SW 1271 (cell line): ENCODE measurements at regions not wholly inside any gene's neighbourhood (a gene's known extent, or its start where the extent isn't known, plus 50 kb on each side); places are given as distances from the start of the nearest gene placed in this dataset.

Experiments
- DNase-seq, 2 experiments: peaks; one replicate each; lab custom pipeline; 2025; lab: John Stamatoyannopoulos, UW

DNA sequence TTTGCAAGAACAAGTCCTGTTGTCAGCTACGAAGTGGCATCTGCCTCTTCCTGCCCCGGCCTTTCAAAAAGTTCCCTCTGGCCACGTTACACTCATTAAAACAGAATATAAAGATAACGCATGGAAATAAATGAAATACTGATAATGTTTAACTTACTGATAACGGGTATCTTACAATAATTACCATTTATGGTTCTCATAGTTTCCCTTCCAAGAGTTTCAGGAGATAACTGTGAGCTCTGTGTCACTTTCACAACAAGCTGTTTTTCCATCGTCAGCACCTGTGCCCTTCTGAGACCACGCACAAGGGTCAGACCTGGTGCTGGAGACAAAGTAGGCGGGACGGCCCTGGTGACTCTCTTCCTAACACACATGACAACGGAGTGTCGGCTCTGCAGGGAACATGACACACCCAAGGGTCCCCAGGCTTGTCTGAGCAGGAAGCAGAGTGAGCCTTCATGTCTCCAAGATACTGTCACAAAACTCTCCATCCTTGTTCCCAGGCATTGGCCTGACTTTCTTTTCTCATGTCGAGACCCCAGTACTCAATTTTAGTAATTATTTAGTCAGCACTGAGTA lies 86.2 kb upstream of the THBS2 start:
- DNase-seq, result no peak

DNA sequence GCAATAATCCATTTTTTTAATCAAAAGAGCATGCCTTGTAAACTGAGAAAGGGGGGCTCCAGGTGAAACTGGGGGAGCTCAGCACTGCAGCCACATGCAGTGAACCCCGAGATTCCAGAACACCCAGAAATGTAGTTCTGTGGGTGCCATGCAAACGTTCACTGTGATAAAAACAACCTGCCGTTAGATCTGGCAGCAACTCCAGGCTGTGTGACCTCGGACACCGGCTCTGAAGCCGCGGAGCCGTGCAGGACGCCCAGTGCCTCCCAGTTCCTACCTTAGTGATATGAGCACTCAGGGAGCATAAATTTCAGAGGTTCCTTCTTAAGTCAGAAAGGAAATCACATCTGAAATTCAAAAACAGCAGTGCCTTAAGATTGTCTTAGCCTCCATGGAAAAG lies 85.4 kb upstream of the THBS2 start:
- DNase-seq, result no peak

DNA sequence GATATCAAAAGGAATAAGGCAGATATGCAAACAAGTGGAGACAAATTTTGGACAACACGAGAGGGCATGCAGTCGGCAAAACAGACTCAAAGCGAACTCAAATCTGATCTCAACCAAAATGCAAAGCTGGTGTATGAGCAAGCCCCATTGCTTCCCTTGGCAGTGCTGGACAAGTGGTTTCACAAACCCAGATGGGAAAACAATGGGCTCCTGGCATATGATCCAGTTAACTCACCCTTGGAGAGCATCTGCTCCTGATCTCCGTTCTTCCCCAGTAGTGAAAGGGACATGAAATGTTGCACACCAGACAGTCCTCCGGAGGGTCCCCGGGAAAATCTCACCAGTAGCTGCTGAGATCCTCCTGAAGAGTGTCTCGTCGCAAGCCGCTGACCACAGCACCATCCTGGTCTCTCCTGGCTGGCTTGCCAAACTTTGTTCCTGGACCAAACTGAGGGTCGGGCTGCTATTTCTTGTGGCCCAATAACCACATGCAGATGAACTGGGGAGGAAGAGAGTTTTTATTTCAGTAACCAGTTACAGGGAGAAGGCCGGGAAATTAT lies 84.3 kb upstream of the THBS2 start:
- no peak for DNase-seq

DNA sequence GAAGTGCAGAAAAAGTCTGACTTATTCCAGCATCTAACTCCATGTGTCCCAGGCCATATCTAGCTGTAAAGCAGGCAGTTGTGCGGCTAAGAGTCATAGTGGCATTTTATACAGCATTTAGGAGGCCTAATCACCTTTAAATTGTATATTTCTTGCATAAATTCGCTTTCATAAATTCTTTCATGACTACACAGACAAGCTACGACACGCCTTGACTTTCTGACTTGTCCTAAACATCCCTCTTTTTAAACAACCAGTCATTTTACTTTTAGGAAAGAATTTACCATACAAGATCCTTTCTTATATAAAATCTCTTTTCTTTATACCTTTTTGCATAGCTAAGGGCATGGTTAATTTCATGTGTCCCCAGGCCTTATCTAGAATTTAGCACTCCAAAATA lies 81.7 kb upstream of the THBS2 start:
- no peak for DNase-seq

DNA sequence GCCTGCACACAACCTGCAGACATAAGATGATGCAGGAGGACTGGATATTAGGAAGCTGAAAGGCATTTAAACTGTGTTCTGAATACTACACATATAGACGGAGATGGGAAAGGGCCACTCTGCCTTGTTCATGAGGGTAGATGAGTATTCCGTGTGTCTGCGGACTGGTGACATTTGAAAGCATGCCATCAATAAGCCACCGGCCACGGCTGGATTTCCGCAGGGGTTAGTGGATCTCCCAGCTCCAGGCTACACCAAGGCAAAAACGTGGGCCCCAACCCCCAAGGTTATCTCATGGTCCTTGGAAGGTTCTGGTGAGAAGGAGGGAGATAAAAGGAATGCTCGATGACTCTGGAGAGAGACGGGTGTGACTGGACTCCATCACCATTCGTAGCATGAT lies 78.6 kb upstream of the THBS2 start:
- no peak for DNase-seq

DNA sequence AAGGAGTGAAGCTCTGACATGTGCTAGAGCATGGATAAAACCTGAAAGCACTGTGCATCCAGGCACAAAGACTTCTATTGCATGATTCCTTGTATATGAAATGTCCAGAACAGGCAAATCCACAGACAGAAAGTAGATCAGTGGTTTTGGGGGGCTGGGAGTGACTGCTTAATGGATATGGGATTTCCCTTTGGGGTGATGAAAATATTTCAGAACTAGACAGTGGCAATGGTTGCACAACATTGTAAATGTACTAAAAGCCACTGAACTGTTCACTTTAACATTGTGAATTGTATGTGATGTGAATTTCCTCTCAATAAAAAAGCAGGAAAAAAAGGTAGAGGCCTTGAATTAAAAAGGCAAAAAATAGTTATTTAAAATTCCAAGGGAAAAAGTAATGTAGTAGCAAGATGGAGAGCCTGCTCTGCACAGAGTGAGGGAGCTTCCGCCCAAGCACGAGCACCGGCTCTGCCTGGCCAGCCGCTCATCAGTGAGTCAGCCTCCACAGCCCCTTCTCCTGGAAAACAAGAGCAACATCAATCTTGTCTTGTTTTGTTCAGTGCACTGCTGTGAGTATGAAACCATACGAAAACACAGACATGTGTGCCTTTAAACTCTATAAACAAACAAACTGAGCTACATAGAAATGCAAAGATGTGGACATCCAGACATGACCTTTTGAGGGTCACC lies 74.6 kb upstream of the THBS2 start:
- no peak for DNase-seq

DNA sequence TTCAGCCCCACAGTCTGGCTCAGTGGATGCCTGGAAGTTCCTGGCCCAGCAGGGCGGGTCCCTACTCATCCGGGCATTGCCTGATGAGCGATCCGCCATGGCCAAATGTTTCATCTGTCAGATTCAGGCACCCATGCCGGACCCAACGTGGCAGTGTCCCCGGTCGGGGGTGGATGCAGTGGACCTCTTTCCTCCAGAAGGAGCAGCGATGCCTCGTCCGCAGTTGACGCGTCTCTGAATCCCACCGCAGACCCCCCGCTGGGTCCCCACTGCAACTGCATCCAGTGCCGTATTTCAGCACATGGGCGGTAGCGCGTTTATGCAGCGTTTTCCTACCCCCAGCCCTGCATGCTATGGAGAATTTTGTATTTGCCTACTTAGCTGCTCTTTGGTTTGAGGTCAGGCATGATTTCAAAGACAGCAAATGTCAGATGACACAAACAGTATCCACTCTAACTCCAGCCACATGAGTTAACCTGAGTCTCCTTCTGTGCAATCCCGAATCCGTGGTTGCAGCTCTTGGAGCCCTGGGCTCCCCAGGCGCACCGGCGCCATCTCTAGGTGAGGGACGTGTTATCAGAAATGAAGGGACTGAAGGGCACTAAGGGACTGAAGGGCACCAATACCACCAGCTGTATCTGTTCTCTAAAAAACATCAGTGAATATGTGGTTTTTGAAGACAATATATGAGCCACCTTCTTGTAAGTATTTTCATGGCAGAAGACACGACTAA lies 72.6 kb upstream of the THBS2 start:
- no peak for DNase-seq

DNA sequence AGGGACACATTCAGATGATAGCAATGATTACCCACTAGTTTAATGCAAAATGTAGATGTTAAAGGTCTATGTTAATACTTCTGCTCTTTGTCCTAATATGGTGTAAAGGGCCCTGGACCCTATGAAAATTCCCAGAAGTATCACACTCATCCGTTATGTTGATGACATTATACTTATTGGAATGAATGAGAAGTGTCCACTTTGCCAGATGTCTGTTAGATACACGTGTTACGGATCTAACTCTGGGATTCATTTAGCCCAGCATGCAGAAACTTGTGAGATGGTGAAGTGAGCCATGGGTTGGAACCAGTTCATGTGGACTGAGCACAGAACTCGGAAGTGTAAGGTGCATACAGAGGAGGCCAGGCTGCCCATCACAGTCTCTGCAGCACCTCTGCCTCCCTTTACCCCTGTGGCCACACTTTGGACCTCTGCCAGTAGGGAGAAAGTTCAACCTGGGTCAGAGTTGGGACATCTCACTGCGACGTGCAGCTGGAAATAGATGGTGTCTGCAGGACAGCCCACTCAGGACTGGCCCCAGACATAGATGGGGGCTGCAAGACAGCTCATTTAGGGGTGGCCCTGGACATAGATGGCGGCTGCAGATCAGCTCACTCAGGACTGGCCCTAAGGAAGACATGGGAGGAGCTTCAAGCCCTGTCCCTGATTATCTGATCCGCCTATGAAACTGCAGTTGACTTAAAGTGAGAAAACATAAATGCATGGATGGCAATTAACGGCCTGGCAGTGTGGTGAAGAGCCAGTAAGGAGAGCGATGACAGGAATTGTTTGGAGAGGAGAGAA lies 71.2 kb upstream of the THBS2 start:
- DNase-seq, result no peak

DNA sequence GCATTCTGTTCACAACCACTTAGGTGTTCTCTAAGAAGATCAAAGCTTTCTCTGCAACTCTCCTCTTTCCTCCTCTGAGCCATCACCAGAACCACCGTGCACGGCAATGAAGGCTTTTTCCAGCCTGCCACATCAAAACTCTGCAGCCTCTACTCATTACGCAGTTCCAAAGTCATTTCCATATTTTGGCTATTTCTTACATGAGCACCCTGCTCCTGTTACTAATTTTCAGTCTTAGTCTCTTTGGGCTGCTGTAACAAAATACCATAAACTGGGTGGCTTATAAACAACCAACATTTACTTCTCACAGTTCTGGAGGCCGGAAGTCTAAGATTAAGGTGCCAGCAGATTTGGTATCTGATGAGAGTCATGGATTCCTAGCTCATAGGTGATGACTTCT lies 70.4 kb upstream of the THBS2 start:
- DNase-seq, result no peak

DNA sequence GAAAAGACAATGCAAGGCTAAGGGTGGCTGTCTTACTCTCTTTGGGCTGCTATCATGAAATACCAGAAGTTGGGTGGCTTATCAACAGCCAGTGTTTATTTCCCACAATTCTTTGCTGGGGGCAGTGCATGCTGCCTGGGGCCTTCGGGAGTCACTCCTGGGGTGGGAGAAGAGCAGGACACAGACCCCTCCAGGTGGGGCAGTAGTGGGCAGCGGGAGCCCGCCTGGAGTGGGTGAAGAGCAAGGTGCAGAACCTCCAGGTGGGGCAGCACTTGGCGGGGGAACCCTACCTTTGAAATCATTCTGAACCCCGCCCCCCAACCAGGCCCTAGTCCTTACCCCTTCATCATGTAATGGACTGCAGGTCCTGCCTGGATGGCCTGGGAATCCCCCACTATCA lies 69.6 kb upstream of the THBS2 start:
- no peak for DNase-seq

DNA sequence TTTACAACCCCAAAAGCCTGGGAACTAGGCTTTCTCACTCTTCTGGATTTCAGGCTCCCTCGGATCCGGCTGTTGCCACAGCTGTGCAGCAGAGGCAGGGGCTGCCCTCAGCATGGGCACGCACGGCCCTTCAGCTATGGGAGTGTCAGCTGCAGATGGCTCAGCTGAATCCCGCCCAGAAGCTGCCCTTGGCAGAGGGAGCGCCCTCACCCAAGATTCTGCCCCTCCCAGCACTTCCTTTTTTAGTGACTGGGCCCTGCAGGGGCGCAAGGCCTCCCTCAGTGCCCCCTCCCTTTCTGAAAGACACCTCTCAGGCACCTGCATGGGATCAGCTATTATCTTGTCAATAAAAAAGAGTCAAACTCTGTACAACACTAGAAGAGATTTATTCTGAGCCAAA lies 67.9 kb upstream of the THBS2 start:
- no peak for DNase-seq

DNA sequence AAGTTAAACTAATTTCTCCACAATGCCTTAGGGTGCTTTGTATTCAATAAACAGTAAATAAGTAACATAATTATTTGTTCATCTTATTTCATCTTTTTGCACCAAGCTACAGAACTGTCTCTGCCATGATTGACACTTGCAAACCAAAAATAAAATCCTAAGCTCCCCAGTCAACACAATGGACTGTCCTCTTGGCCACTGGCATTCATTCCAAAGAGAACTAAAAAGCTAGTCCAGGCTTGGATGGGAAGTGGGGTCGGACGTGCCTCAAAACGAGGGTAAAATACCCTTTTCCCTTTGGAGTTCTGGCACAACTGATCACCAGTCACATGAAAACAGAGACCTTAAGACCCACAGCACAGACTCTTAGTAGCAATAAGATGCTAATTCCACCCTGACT lies 66.4 kb upstream of the THBS2 start:
- no peak for DNase-seq

DNA sequence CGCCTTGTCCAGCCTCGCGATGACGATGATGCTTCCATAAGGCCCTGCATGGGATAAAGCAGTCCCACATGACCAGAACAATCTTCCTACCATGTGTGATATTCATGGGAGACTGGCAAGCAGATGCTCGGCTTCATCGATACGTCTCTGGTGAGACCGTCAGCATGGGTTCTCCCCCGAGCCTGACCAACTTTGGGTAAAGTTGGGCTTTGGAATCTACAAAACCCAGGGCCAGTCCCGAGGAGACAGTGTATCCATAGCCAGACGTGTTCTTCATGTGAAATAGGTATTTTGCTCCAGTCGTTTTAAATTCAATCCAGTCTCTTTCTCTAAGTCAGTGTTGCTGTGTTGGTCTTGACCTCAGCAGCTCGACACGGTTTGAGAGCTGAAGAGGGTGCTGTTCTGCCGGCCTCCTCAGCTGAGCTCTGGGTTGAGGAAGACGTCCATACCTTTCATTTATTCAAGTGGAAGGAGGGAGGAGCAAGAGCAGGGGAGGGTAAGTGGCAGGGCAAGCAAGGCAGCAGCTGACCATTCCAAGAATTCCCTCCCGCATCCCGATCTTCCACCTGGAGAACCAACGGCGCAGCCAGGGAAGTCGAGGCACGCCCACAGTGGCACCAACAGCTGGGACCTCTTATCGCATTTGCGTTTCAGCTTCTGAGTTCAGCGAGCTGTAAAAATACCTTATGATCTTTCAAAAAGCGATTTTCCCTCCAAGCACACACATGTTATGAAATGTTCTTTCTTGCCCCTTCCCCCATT lies 64.0 kb upstream of the THBS2 start:
- DNase-seq, result no peak

DNA sequence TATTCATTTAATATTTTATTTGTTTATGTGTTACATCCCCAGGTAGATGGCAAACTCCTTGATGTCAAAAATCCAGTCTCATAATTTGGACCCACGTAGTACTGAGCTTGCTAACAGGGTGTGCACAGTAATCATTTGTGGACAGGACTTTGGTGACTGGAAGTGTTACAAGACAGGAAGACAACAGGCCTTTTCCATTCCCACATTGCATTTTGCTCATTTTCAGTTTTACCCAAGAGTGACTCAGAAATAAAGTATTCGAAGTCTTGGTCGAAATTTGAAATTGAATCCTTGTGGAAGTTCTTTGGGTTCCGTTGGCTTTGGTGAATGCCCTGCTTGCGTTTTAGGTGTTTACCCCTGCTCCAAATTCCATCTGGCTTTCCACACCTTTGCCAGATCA lies 63.0 kb upstream of the THBS2 start:
- no peak for DNase-seq

DNA sequence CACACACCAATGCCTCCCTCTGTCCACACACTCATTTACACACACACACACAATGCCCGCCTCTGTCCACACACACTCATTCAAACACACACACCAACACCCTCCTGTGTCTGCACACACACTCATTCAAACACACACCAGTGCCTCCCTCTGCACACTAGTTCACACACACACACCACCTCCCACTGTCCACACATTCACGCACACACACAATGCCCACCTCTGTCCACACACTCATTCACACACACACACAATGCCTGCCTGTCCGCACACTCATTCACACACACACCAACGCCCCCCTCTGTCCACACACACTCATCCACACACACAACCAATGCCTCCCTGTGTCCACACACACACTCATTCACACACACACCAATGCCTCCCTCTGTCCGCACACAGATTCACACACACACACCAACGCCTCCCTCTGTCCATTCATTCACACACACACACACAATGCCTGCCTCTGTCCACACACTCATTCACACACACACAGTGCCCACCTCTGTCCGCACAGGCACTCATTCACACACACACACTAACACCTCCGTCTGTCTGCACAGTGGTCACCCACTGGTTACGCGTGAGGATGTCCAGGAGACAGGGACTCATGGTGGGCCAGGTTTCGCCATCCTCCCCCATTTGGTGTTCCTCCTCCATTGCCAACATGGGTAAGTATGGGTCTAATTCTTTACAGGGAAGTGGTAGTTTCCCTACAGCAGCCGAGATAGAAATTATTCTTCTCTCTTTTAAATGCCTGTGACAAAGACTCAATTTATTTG lies 62.4 kb upstream of the THBS2 start:
- no peak for DNase-seq

DNA sequence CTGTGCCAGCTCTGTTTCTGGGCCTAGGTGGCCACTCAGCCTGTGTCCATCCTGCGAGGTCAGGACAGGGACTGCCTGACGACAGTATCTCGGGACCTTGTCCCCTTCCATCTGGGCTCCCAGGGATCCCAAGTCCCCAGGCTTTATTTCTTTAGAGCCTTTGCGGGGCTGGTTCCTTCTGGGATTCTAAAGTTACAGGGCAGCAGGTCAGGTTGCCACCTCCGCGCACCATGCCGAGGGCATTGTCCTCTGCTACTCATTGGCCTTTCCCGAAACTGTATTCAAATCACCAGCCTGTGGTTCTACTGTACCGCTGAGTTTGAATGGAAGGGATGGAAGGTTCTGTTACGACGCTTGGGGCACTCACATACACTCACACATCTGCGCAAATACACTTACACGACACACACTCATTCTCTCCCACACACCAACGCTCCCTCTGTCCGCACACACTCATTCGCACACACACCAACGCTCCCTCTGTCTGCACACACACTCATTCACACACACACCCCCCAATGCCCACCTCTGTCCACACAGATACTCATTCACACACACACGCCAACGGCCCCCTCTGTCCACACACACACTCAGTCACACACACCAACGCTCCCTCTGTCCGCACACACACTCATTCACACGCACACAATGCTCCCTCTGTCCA lies 59.8 kb upstream of the THBS2 start:
- no peak for DNase-seq

DNA sequence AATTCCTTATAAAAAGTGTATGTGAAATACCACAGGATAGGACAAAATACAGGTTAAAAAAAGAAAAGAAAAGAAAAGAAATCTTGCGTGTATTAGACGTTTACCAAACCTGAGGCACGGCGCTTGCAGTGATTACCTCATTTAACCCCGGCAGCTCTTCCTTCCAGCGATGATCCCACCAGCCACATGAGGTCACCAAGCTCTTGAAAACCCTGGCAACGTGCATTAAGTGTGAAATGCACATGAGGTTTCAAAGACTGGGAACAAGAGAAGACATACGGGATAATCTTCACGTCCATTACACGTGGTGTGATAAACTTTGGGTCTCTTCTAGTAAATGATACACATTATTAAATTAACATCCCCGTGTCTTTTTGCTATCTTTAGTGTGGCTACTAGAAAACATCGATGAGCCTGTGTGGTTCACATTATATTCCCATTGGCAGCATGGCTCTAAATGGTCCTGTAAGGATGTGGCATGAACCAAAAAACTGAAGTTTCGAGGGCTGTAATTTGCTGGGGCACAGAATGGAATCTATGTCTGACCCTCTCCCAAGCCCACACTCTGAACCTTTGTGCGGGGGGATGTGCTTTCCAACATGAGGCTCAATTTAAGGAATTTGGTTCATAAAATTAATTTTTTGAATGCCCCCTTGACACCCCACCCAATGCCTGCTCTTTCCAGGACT lies 59.2 kb upstream of the THBS2 start:
- DNase-seq, result no peak

DNA sequence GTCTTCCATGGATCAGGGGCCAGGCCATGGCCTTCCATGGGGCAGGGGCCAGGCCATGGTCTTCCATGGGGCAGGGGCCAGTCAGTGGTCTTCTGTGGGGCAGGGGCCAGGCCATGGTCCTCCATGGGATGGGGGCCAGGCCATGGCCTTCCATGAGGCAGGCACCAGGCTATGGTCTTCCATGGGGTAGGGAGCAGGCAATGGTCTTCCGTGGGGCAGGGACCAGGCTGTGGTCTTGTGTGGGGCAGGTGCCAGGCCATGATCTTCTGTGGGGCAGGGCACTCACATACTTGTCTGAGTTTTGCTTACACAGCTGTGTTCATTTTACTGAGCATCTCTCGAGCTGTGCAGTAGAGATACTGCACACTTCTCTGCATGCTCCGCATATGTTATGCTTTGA lies 57.3 kb upstream of the THBS2 start:
- DNase-seq, result no peak
